LNCAP (cell line): ENCODE measurements at regions not wholly inside any gene's neighbourhood (a gene's known extent, or its start where the extent isn't known, plus 50 kb on each side); places are given as distances from the start of the nearest gene placed in this dataset.

Experiments used
- TF ChIP-seq, protein P1 (sequence below): fragments of 450-650 bp; IDR thresholded peaks from 2 replicates; pipeline ENCODE4 v1.5.1; 2017; ENCODE audit warnings: mild to moderate bottlenecking

GRCh38 chr11:32221476-32222032 is 130.7 kb downstream of the RCN1 start:
- TF ChIP-seq, protein P1, sequence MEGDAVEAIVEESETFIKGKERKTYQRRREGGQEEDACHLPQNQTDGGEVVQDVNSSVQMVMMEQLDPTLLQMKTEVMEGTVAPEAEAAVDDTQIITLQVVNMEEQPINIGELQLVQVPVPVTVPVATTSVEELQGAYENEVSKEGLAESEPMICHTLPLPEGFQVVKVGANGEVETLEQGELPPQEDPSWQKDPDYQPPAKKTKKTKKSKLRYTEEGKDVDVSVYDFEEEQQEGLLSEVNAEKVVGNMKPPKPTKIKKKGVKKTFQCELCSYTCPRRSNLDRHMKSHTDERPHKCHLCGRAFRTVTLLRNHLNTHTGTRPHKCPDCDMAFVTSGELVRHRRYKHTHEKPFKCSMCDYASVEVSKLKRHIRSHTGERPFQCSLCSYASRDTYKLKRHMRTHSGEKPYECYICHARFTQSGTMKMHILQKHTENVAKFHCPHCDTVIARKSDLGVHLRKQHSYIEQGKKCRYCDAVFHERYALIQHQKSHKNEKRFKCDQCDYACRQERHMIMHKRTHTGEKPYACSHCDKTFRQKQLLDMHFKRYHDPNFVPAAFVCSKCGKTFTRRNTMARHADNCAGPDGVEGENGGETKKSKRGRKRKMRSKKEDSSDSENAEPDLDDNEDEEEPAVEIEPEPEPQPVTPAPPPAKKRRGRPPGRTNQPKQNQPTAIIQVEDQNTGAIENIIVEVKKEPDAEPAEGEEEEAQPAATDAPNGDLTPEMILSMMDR = no peak

DNA sequence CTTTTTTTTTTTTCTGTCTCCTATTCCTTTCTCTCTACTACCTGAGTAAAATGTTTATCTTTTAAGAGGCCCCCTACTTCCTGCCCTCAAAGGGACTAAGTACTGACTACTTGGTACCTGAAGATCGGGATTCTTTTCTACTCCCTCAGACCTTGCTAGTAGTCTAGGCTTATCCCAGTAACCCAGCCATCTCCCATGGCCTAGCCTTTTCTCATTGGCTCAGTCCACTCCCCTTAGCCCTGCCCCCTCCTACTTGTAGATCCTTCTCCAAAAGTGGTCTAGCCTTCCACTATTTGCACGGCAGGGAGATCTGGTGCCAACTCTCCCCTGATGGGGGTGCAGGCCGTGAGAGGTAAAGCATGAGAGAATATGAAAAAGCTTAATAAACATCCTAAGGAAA is 133.7 kb downstream of the RCN1 start:
- TF ChIP-seq, protein P1 = no peak

DNA sequence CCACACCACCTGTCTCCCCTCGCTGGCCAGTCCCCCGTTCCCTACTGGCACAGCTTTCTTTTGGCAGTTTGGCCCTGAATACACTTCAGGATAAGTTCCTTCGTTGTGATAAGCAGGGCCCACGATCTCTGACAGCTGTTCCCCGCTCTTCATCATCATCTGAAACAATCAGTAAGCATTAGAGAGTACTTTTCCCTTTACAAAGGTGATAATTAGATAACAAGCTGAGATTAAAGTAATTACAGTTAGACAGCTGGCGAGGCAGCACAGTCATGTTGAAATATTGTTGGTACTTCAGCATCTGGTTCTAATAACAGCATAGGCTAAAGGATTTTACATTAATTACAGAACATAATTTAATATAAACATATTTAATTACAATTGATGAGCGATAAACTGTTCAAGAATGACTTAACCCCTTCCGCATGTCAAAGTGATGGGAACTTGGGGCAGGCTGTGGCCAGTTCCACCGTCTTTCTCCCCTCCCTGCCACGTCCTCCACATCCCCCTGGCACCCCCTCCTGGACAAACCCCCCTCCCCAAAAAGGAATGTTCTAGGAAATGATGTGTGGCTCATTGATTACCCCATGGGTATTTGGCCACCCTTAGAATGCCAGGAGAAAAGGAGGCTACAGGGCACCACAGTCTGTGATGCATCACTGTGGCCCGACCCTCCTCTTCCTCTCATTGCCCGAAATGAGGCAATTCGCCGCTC is 134.9 kb downstream of the RCN1 start:
- TF ChIP-seq, protein P1 = no peak

DNA sequence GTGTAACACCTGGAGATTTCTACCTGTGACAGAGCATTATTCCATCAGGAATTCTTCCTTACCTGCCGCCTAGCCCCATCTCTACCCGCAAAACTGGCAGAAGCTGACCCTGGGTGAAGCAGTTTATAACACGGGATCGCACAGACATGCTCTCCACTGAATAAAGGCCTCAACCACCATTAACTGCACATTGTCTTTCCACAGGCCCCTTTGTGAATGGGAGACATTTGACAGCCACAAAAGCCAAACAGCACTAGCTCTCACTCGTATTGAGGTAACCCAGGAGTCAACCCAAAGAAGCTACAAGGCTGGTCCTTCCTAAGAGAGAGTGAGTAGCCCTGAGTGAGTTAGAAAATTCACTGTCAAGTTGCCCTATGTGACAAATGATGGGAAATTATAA is 135.6 kb downstream of the RCN1 start:
- TF ChIP-seq, protein P1 = no peak

- TF ChIP-seq, protein P1 = no peak
These were observed 138.8 kb downstream of the RCN1 start for GRCh38 chr11:32229576-32230240.

DNA sequence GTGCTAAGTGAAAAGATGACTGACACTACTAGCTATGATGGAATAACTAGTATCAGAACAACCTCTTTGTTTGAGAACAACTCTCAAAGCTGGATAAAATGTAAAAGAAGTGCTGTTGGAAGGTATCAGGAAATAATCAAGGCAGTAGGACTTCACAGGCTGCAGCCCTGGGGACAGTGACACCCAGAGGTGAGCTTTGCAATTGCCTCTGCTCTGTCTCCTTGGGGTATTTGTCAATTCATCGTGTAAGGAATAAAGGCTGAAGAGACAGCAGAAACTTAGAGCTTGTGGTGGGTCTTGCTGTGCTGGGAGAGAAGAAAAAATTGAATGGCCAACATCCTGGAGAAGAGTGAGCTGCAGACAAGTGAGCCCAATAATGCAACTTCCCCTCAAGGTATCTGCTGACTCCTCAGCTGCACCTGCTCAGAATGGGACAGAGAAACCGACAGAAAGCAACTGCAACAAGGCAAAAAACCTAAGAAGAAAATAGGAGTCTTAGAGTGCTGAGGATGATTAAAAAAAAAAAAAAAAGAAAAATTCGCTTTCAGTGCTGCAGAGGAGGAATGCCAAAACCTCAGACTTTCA is 141.1 kb downstream of the RCN1 start:
- TF ChIP-seq, protein P1 = peak; percentile 88

GRCh38 chr11:32232516-32232915 is 141.6 kb downstream of the RCN1 start:
- TF ChIP-seq, protein P1 = no peak
